HG02571 (cell line): ENCODE measurements at regions not wholly inside any gene's neighbourhood (a gene's known extent, or its start where the extent isn't known, plus 50 kb on each side); places are given as distances from the start of the nearest gene placed in this dataset.

Experiments
- ATAC-seq: cut with Tn5 transposase; IDR thresholded peaks from one replicate; pipeline ENCODE4 v1.9.1; 2021; ENCODE audit warnings: mild to moderate bottlenecking, moderate library complexity; ENCODE audit not compliant: unreplicated experiment

DNA sequence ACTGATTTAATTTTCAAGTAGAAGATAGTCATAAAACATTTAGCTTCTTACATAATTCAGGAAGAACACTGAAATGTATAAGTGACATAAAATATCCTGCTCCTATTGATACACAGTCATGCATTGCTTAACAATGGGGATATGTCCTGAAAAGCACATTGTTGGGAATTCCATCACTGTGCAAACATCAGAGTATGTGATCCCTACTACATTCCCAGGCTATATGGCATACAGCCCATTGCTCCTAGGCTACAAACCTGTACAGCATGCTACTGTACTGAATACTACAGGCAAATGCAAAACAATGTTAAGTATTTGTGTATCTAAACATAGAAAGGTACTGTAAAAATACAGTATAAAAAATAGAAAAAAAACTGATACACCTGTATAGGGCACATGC lies 723.9 kb upstream of the ARGLU1 start:
- no peak for ATAC-seq

DNA sequence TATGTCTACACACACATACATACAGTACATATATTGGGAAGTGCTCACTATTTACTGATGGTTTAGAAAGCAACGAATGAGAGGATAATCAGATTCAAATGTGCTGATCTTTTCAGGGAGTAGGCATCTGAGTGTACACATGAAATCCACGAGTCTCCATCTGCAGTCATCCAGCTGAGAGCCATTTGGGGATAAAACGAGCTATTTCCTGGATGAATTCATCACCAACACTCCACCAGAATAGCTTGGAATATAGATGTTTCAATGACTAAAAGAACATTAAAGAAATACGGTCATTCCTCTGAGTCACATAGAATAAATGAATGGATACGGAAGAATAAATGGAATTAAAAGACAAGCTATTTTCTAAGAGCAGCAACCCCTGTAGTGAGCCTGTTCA lies 721.6 kb upstream of the ARGLU1 start:
- no peak for ATAC-seq

DNA sequence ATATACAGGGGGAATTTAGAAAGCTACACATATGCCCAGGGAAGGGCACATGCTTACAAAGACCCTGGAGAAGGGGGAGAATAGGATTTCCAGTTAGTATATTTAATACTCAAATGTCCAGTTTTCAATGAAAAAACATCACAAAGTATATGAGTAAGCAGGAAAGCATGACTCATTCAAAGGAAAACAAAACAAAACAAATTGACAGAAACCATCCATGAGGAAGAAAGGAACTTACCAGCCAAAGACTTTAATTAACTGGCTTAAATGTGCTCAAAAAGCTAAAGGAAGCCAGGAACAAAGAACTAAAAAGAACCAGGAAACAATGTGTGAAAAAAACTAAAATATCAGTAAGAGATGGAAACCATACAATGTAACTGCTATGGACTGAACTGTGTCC lies 716.2 kb upstream of the ARGLU1 start:
- no peak for ATAC-seq

DNA sequence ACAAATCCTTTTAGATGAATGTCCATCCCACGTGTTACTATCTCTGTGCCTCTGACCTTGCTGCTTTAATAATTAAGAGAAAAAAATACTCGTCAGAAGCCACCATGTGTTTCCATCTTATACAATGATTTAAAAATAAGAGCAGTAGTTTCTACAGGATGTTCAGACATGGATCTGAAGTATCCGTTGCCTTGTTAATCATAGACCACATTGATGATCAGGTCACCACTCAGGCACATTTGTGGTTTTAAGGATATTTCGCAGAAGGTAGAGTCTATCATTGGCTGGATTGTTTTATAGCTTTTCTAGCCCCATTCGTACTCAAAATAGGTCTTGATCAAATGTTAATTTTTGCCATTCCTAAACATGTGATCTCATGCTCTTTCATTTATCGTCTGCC lies 710.0 kb upstream of the ARGLU1 start:
- no peak for ATAC-seq

DNA sequence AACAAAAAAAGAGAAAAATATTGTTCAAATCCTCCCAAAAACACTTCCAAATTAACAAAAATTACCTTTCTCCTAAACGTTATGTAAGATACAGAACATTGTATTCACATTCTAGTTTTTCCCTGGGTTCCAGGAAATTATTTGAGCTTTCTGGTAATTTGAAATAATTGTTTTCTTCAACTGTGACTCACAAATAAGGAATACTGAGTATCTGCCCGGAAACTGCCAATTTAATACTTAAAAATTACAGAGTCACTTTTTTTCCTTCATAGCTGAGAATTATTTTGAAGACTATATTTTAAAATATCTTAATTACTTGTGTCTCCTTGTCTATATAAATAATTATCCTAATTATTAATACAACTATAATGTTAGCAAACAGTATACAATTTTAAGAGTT lies 709.0 kb upstream of the ARGLU1 start:
- no peak for ATAC-seq

DNA sequence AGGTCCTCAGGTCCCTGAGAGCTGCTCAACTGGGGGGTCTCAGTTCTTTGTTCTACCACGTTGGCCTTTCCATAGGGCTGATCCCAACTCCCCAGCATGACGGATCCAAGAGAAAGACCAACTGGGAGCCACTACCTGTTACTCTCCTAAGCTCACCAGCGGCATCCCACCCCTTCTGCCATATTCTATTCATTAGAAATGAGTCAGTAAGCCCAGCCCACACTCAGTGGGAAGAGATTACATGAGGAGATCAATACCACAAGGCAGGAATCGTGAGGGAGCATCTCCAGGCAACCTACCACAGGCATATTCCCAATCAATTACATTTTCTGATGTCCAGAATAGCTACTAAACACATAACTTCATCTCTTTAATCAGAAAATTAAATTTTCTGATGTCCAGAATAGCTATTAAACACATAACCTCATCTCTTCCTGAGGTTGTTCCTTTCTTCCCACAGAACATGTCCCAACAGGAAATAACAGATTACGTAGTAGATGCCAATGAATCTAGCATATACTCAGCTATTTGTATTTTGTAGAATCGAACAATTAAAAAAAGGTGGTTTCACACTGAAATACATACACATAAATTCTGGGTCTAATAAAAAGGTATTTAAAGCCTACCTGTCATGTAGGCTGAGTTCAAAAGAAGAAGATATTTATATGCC lies 708.1 kb upstream of the ARGLU1 start:
- ATAC-seq, result no peak

DNA sequence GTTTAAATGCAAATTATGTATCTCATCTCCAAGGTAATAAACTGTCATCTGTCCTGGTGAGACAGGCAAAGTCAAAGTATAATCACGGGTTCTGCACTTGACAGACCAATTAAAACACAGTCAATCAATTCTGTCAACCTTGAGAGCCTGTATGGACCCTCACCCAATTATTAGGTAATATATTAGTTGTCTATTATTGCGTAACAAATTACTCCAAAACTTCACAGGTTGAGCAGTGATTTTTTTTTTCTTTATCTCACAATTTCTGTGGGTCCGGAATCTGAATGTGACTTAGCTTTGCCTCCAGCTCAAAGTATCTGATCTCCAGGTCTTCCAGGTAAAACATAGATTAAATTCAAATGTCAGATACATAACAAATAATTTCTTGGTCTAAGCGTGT lies 707.4 kb upstream of the ARGLU1 start:
- ATAC-seq, result no peak

DNA sequence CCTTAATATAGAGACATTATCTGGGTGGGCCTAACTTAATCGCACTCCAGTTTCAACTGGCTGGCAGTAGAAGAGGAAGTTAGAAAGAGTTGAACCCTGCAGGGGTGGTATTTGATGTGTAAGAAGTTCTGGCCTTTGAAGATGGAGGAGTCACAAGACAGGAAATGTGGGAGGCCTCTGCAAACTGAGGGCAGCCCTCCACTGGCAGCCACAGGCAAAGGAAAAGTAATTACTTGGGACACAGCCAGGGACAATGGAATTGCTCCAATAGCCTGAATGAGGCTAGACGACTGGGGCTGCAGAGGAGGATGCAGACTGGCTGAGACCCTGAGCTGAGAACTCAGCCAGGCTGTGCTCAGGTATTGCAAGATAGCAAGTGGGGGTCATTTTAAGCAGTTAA lies 703.3 kb upstream of the ARGLU1 start:
- ATAC-seq, result no peak

DNA sequence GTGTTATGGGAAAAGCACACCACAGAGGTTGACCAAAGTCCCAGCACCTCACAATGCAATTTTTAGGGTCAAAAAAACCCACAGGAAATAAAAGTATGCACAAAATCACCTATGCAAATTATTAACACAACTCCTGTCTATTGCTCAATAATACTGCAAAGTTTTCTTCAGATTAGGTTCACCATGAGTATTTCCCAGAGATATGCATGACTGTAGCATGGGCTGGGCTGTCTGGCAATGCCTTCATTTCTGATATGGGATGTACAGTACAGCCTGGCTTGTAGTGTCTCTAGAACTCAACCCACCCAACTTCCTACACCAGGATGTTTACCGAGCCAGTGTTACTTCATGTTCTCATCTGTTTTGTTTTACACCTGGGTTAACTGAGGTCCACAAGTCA lies 698.7 kb upstream of the ARGLU1 start:
- no peak for ATAC-seq

DNA sequence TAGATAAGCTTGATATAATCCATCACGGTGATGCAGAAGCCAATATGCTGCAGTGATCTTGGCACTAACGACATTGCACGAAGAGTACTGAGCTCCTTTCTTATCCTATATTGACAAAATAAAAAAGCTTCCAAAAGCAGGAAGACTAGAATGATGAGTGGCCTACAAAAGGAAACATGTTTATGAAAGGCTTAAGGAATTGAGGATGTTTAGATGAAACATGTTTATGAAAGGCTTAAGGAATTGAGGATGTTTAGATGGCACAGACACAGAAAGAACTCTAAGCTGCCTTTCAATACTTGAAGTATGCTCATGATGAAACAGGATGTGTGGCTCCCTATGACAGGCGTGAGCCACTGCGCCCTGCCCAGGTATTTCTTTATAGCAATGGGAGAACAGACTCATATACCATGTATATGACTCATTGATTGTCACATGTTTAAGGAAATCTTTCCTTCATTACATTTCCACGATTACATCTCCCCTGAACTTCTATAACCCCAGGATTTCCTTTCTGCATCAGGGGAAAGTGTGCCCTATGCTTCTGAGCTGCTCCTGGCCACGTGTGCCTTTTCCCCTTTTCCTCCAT lies 690.8 kb upstream of the ARGLU1 start:
- ATAC-seq, result no peak

DNA sequence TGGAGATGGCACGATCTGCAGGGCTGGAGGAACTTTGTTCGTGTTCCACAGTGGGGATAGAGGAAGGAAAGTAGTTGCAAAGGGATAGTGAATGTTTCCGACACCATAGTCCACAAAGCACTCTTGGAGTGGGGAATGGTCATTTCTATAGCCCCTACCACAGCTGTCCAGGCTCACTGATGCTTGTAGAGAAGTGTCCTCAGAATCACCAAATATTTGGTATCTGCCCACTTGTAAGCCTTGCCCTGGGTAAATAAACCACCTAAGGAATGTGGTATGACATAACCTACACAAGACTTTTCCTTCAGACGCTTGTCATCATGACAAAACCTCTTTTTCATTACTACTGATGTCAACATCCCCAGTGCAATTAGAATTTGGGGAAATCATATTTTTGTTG lies 686.5 kb upstream of the ARGLU1 start:
- ATAC-seq, result no peak

DNA sequence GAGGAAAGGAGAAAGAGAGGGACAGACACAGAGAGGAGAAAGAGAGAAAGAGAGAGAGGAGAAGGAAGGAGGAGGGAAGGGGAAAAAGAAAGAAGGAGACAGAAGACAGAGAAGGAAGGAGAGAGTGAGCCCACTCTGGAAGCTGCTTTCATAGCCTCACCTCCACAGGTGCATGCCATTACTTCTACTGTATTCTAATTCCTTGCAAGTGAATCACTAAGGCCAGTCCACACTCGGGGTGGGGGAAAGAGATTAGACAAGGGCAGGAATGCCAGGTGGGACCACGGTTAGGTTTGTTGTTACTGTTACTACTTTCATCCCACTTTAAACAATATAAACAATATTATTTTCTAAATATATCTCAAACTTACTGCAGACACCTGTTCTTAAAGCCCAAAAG lies 684.5 kb upstream of the ARGLU1 start:
- ATAC-seq, result no peak

DNA sequence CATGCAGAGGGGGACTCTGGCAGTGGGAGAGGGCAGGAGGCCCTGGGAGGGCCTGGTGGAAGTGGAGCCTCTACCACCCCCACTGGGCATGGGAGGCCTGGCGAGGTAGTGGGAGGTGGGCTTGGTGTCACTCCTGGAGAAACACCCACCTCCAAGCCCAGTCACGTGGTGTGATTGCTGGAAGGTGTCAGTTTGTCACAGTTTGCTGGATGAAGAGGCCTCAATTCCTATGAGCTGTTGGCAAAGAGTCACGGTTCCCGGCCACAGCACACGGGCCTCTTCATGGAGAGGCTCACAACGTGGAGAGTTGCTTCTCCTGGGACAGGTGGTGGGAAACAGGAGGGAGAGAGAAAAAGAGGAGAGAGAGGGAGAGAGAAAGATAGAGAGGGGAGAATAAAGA lies 684.1 kb upstream of the ARGLU1 start:
- ATAC-seq, result no peak

DNA sequence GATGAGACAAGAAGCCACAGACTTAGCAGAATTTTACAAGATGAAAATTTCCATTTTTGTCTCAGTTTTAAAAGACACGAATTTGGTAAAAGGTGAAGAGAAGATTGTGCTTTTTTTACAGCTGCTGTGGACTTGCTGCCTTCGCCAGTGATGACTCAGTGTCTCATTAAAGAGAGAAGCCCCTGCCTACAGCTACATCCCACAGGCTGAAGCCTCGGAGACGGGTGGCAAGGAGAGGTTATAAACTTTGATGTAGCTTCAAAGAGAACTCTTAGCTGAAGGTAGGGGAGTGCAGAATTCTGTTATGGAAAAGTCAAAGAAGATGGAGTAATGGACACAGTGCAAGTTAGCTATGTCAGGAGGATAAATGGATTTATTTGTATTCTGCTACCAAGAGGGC lies 683.4 kb upstream of the ARGLU1 start:
- ATAC-seq, result no peak

DNA sequence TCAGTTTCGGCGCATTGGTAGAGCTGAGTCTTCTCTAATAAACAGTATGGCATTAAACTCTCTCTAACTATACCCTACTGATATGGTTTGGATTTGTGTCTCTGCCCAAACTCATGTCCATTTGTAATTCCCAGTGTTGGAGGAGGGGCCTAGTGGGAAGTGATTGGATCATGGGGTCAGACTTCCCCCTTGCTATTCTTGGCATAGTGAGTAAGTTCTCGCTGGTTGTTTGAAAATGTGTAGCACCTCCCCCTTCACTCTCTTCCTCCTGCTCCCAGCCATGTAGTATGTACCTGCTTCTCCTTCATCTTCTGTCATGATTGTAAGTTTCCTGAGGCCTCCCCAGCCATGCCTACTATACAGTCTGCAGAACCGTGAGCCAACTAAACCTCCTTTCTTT lies 682.7 kb upstream of the ARGLU1 start:
- ATAC-seq, result no peak

DNA sequence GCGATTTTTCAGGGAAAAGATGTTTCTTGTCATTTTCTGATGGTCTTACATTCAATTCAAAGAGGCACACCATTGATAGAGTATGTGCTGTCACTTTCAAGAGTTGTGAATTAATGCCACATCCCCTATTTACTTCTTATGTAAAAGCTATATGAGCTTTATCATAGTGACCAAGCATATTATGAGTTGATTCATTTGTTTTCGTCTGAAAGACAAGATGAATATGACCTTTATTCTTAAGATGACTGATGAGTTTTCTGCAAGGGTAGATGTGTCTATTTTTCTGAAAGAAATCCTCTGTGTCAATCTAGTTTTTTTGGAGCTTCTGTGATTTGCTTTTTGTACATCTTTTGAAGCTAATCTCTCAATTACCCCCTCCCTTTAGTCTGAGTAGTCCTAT lies 676.3 kb upstream of the ARGLU1 start:
- ATAC-seq, result no peak

DNA sequence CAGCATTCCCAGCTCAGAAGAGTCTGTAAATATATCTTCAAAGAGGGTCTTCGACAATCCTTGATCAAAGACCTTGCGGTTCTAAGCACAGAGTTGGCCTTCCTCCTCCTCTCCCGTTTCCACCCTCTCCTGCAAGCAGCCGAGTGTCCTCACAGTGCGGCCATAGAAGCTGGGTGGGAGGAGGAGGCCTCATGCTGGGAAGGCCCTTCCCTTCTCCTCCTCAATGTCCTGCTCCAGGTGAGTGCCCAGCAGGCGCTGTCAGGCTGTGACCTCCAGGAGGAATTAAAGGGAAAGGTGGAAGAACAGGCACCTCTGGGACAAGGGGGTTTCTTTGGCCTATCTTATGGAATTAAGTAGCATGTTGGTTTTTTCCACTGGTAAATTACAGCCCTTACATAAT lies 674.2 kb upstream of the ARGLU1 start:
- no peak for ATAC-seq

DNA sequence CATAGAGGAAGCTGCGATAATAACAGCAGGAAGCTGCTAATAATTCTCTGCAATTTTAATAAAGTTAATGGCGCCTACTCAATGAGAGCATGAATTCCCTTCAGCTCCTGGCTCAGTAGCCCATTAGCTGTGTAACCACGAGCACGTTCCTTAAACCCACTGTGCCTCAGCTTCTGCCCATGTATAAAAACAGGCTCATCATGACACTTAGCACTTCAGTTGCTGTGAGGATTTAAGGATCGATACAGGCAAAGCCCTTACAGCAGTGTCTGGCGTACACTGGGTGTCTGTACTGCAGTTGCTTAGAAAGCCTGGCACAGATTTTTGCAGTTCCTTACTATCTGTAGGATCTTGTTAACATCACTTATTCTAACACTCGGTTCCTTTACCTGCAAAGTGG lies 673.4 kb upstream of the ARGLU1 start:
- no peak for ATAC-seq

DNA sequence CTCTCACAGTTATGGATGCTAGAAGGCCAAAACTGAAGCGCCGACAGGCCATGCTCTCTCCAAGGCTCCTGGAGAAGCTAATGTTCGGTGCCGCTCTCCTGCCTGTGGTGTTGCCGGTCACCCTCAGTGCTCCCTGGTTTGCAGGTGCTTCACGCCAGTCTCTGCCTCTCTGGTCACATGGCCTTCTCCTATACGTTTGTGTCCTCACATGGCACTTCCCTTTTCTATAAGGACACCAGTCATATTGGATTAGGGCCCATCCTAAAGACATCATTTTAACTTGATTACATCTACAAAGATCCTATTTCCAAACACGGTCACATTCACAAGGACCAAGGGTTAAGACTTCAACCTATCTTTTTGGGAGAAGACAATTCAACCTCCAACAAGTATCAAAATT lies 671.3 kb upstream of the ARGLU1 start:
- ATAC-seq, result no peak

DNA sequence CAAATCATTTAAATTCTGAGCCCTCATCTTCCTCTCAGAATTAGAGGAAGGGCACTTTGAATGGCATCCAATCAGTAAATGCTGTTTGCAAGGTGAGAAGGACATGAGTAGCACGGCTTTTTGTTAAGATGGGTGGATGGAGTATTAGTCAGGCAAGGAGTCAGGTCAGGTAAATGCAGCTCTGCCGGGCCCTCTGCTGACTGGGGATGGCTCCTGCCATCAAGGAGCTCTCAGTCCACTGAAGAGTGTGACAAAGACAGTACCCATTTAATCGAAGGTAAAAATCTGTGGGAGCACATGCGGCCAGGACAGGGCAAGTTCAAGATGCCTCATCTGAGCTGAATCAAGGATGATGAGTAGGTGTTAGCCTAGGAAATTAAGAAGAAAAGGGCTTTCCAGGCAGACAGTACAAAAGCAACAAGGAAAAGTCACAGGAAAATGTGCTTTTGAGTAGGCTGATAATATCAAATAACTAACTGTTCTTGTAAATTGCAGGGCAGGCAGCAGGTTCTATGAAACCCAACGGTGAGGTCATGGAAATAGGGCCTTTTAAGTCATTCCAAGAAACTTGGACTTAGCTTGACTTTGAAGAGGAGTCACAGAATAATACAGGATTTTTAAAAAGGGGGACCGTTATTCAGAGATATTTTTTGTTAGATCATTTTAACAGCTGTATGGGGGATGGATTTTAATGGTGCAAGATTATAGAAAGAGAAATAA lies 670.5 kb upstream of the ARGLU1 start:
- no peak for ATAC-seq

DNA sequence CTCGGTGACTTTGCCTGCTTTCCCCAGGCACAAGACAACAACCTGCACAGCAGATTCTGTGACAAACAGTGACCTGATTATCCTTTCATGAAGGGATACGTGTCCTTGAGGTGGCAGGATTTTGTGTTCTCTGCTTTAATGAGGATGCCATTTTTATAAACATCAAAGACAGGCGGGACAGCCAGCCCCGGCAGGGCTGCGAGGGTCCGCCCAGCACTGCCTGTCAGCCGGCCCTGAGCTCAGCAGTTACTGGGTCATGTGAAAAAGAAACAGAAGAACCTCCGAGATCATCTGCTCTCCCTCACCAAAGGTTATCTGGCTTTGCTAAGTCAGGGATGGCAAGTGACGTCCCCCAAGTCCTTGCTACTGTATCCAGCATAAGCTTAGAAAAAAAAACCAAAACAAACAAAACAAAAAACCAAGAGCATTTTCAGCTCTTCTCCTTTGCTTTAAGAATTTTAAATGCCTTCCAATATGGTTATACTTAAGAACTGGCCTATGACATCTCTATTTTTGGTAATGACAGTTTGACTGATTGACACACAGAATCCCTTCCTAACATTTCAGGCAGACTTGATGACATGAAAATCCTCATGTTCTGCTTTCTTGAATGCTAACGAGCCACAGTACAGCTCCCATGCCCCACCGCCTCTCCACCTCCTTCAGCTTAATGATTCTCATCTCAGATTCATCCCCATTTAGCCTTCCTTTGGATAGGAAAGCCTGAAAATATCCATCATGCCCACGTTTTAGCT lies 666.6 kb upstream of the ARGLU1 start:
- no peak for ATAC-seq

DNA sequence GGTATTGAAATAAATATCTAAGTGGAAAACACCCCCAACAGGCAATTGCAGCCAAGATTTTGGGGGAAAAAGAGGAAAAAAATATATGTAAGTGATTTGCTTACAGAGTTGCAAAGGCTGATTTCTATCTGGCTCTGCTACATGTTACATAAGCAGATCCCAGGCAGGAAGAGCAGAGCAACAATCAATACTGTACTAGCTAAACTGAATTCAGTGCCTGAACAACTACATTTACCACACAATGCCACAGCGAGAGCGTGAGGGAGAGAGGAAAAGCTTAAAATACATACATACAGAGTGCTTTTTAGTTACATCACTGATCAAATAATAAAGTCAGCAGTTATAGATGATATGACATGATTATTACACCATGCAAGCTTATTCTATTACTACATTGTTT lies 665.6 kb upstream of the ARGLU1 start:
- ATAC-seq, result no peak
